IgD-negative memory B cell (primary cell): ENCODE measurements at regions not wholly inside any gene's neighbourhood (a gene's known extent, or its start where the extent isn't known, plus 50 kb on each side); places are given as distances from the start of the nearest gene placed in this dataset.
A peak's percentile ranks its signal among the peaks of the same experiment; 100 is the strongest.
"Not testable (repeated sequence)": the region's sequence is repeated elsewhere in the genome, so short reads cannot be mapped to it uniquely, and the experiment has no call there.

Source experiments
- H3K27ac Mint-ChIP-seq, 3 donors: one replicate each; pipeline ENCODE4 v1.8.0; 2020 to 2022; ENCODE audit warnings: mild to moderate bottlenecking in 3 of 3, mixed read lengths in 3 of 3, moderate library complexity in 1 of 3
- H3K27me3 Mint-ChIP-seq: one replicate; pipeline ENCODE4 v1.8.0; 2021; ENCODE audit warnings: mixed read lengths
- H3K36me3 Mint-ChIP-seq: one replicate; pipeline ENCODE4 v1.8.0; 2020; ENCODE audit warnings: mild to moderate bottlenecking, mixed read lengths
- H3K4me1 Mint-ChIP-seq, 3 donors: one replicate each; pipeline ENCODE4 v1.8.0; 2020 to 2022; ENCODE audit warnings: mixed read lengths in 3 of 3, mild to moderate bottlenecking in 1 of 3
- H3K4me3 Mint-ChIP-seq, 4 donors: one replicate each; pipeline ENCODE4 v1.8.0; 2020 to 2022; ENCODE audit warnings: mild to moderate bottlenecking in 4 of 4, mixed read lengths in 4 of 4, moderate library complexity in 3 of 4
- H3K9me3 Mint-ChIP-seq, 3 donors: one replicate each; pipeline ENCODE4 v1.8.0; 2020 to 2021; ENCODE audit warnings: mixed read lengths in 3 of 3, mild to moderate bottlenecking in 1 of 3

GRCh38 chr4:126201251-126202138, 886.7 kb downstream of the FAT4 start:
- H3K4me1 Mint-ChIP-seq, H3K36me3 Mint-ChIP-seq, H3K27me3 Mint-ChIP-seq, H3K27ac Mint-ChIP-seq, H3K4me3 Mint-ChIP-seq: not testable (repeated sequence)
- H3K9me3 Mint-ChIP-seq, result peaks cover 0 to 15% (median 1%) of the 10 kb centered on the region in 3 donors

GRCh38 chr4:126202226-126202625, 887.5 kb downstream of the FAT4 start:
- Mint-ChIP-seq H3K9me3 (peaks cover 0 to 18% (median 1%) of the 10 kb centered on the region in 3 donors), H3K4me3 (no peak overlapping the region), H3K4me1 (no peaks in the 10 kb centered on the region), H3K27me3 (no peaks in the 10 kb centered on the region), H3K36me3 (no peaks in the 10 kb centered on the region), H3K27ac (no peak overlapping the region)

- Mint-ChIP-seq H3K9me3 (peaks cover 3 to 9% (median 5%) of the 10 kb centered on the region in 3 donors), H3K36me3 (no peaks in the 10 kb centered on the region), H3K4me1 (no peaks in the 10 kb centered on the region), H3K27me3 (no peaks in the 10 kb centered on the region), H3K4me3 (no peak overlapping the region), H3K27ac (no peak overlapping the region)
Measured at GRCh38 chr4:126207910-126208309, 893.2 kb downstream of the FAT4 start.

GRCh38 chr4:126209147-126209546, 894.4 kb downstream of the FAT4 start:
- Mint-ChIP-seq H3K4me3 (no peak overlapping the region), H3K27me3 (no peaks in the 10 kb centered on the region), H3K36me3 (no peaks in the 10 kb centered on the region), H3K4me1 (no peaks in the 10 kb centered on the region), H3K9me3 (peaks cover 3 to 9% (median 5%) of the 10 kb centered on the region in 3 donors), H3K27ac (no peak overlapping the region)

- no peaks in the 10 kb centered on the region for H3K4me1 Mint-ChIP-seq
- no peak overlapping the region for H3K4me3 Mint-ChIP-seq
- H3K27me3 Mint-ChIP-seq, result no peaks in the 10 kb centered on the region
- no peaks in the 10 kb centered on the region for H3K36me3 Mint-ChIP-seq
- H3K27ac Mint-ChIP-seq, result no peak overlapping the region
- H3K9me3 Mint-ChIP-seq, result peaks cover 0 to 3% (median 1%) of the 10 kb centered on the region in 3 donors
Measured at GRCh38 chr4:126213996-126214395, 899.2 kb downstream of the FAT4 start.

GRCh38 chr4:126215759-126216158, 901.0 kb downstream of the FAT4 start:
- H3K9me3 Mint-ChIP-seq, result peaks cover 0 to 3% (median 1%) of the 10 kb centered on the region in 3 donors
- H3K36me3 Mint-ChIP-seq, result no peaks in the 10 kb centered on the region
- no peak overlapping the region for H3K27ac Mint-ChIP-seq
- no peak overlapping the region for H3K4me3 Mint-ChIP-seq
- H3K4me1 Mint-ChIP-seq, result no peaks in the 10 kb centered on the region
- H3K27me3 Mint-ChIP-seq, result no peaks in the 10 kb centered on the region

- H3K4me3 Mint-ChIP-seq, result no peak overlapping the region
- H3K27ac Mint-ChIP-seq, result no peak overlapping the region
- H3K36me3 Mint-ChIP-seq, result no peaks in the 10 kb centered on the region
- peaks cover 0 to 3% (median 1%) of the 10 kb centered on the region in 3 donors for H3K9me3 Mint-ChIP-seq
- H3K4me1 Mint-ChIP-seq, result no peaks in the 10 kb centered on the region
- no peaks in the 10 kb centered on the region for H3K27me3 Mint-ChIP-seq
Measured at GRCh38 chr4:126216611-126217010, 901.9 kb downstream of the FAT4 start.

GRCh38 chr4:126221282-126221681, 906.5 kb downstream of the FAT4 start:
- Mint-ChIP-seq H3K9me3 (peaks cover 0 to 7% (median 4%) of the 10 kb centered on the region in 3 donors), H3K4me1 (no peaks in the 10 kb centered on the region), H3K27me3 (no peaks in the 10 kb centered on the region), H3K4me3 (no peak overlapping the region), H3K36me3 (no peaks in the 10 kb centered on the region), H3K27ac (no peak overlapping the region)

GRCh38 chr4:126221717-126222340, 907.1 kb downstream of the FAT4 start:
- Mint-ChIP-seq H3K27me3 (no peaks in the 10 kb centered on the region), H3K4me3 (no peak overlapping the region), H3K9me3 (peaks cover 0 to 7% (median 4%) of the 10 kb centered on the region in 3 donors), H3K4me1 (no peaks in the 10 kb centered on the region), H3K36me3 (no peaks in the 10 kb centered on the region), H3K27ac (no peak overlapping the region)

- peaks cover 0 to 5% (median 3%) of the 10 kb centered on the region in 3 donors for H3K9me3 Mint-ChIP-seq
- H3K36me3 Mint-ChIP-seq, result no peaks in the 10 kb centered on the region
- no peaks in the 10 kb centered on the region for H3K4me1 Mint-ChIP-seq
- H3K27me3 Mint-ChIP-seq, result no peaks in the 10 kb centered on the region
- H3K4me3 Mint-ChIP-seq, result no peak overlapping the region
- H3K27ac Mint-ChIP-seq, result peak overlapping the region in 1 of 3 donors; percentile 27
Measured at GRCh38 chr4:126223784-126224407, 909.1 kb downstream of the FAT4 start.

GRCh38 chr4:126227428-126227827, 912.7 kb downstream of the FAT4 start:
- no peak overlapping the region for H3K4me3 Mint-ChIP-seq
- no peaks in the 10 kb centered on the region for H3K27me3 Mint-ChIP-seq
- no peaks in the 10 kb centered on the region for H3K4me1 Mint-ChIP-seq
- no peak overlapping the region for H3K27ac Mint-ChIP-seq
- H3K36me3 Mint-ChIP-seq, result no peaks in the 10 kb centered on the region
- peaks cover 0 to 17% (median 6%) of the 10 kb centered on the region in 3 donors for H3K9me3 Mint-ChIP-seq

GRCh38 chr4:126230269-126230668, 915.5 kb downstream of the FAT4 start:
- Mint-ChIP-seq H3K36me3 (no peaks in the 10 kb centered on the region), H3K4me1 (no peaks in the 10 kb centered on the region), H3K9me3 (peaks cover 3 to 16% (median 5%) of the 10 kb centered on the region in 3 donors), H3K4me3 (no peak overlapping the region), H3K27ac (peak overlapping the region in 1 of 3 donors; percentile 45), H3K27me3 (no peaks in the 10 kb centered on the region)

GRCh38 chr4:126233483-126233882, 918.7 kb downstream of the FAT4 start:
- Mint-ChIP-seq H3K27ac (no peak overlapping the region), H3K4me3 (no peak overlapping the region)

GRCh38 chr4:126238013-126238412, 923.3 kb downstream of the FAT4 start:
- no peaks in the 10 kb centered on the region for H3K36me3 Mint-ChIP-seq
- H3K27ac Mint-ChIP-seq, result no peak overlapping the region
- H3K27me3 Mint-ChIP-seq, result no peaks in the 10 kb centered on the region
- H3K4me1 Mint-ChIP-seq, result no peaks in the 10 kb centered on the region
- H3K9me3 Mint-ChIP-seq, result peaks cover 6 to 19% (median 6%) of the 10 kb centered on the region in 3 donors
- no peak overlapping the region for H3K4me3 Mint-ChIP-seq

More at GRCh38 chr4:126233483-126233882, 918.7 kb downstream of the FAT4 start:
- Mint-ChIP-seq H3K9me3 (peaks cover 6 to 20% (median 7%) of the 10 kb centered on the region in 3 donors), H3K36me3 (no peaks in the 10 kb centered on the region), H3K27me3 (no peaks in the 10 kb centered on the region), H3K4me1 (no peaks in the 10 kb centered on the region)

- peaks cover 0 to 12% (median 5%) of the 10 kb centered on the region in 3 donors for H3K9me3 Mint-ChIP-seq
- no peak overlapping the region for H3K4me3 Mint-ChIP-seq
- H3K36me3 Mint-ChIP-seq, result no peaks in the 10 kb centered on the region
- H3K4me1 Mint-ChIP-seq, result no peaks in the 10 kb centered on the region
- H3K27me3 Mint-ChIP-seq, result no peaks in the 10 kb centered on the region
- no peak overlapping the region for H3K27ac Mint-ChIP-seq
Measured at GRCh38 chr4:126241634-126242033, 926.9 kb downstream of the FAT4 start.
